ENCODE measurements at regions not wholly inside any gene's neighbourhood (a gene's known extent, or its start where the extent isn't known, plus 50 kb on each side); places are given as distances from the start of the nearest gene placed in this dataset.

DNA sequence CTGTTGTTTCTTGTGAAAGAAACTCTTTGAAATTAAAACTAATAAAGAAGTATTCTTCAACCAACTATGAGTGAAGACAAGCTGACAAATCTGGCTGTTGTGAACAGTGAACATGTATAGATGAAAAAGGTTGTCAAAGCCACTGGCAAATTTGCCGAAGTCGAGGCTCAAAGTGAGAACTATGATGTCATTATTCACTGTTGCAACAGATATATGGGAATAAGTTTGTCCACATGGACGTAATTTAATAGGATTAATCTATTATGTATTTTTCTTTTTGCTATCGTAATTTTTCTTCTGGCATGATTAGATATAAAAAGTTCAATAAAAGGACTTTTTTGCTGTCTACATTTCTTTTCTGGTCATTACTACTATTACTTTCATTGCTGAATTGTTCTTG lies 223.2 kb upstream of the ZNF507 start:
- TF ChIP-seq, protein P1, sequence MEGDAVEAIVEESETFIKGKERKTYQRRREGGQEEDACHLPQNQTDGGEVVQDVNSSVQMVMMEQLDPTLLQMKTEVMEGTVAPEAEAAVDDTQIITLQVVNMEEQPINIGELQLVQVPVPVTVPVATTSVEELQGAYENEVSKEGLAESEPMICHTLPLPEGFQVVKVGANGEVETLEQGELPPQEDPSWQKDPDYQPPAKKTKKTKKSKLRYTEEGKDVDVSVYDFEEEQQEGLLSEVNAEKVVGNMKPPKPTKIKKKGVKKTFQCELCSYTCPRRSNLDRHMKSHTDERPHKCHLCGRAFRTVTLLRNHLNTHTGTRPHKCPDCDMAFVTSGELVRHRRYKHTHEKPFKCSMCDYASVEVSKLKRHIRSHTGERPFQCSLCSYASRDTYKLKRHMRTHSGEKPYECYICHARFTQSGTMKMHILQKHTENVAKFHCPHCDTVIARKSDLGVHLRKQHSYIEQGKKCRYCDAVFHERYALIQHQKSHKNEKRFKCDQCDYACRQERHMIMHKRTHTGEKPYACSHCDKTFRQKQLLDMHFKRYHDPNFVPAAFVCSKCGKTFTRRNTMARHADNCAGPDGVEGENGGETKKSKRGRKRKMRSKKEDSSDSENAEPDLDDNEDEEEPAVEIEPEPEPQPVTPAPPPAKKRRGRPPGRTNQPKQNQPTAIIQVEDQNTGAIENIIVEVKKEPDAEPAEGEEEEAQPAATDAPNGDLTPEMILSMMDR (IDR thresholded peaks at IDR 0.05; ENCODE audit: insufficient read depth, low read length) = no peak
- H3K4me3 ChIP-seq (ENCODE audit: low read depth, low read length) = no peak overlapping the region
- DNase-seq (ENCODE audit: low read depth) = no peak

DNA sequence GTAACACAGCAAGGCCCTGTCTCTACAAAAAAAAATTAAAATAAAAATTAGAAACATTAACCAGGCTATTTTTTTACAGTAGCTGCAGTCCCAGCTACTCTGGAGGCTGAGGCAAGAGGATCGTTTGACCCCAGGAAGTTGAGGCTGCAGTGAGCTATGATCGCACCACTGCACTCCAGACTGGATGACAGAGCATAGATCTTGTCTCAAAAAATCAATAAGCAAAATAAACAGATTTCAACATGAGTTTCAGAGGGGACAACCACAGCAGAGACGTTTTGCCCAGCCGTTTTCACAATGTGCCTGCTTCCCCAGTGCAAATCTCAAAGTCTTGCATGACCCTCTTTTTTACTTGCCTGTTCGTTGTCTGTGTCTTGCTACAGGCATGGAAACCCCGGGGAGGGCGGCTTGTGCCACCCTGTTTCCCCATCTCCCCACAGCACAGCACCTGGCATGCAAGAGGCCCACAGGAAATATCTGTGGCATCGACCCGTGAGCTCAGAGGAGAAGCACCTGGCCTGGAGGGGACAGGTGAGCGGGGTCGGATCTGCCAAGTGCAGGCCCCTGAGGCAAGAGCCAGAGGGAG lies 222.0 kb upstream of the ZNF507 start:
- TF ChIP-seq, protein P1 (IDR thresholded peaks at IDR 0.05; ENCODE audit: insufficient read depth, low read length) = no peak
- DNase-seq (ENCODE audit: low read depth) = no peak
- H3K4me3 ChIP-seq (ENCODE audit: low read depth, low read length) = no peak overlapping the region

DNA sequence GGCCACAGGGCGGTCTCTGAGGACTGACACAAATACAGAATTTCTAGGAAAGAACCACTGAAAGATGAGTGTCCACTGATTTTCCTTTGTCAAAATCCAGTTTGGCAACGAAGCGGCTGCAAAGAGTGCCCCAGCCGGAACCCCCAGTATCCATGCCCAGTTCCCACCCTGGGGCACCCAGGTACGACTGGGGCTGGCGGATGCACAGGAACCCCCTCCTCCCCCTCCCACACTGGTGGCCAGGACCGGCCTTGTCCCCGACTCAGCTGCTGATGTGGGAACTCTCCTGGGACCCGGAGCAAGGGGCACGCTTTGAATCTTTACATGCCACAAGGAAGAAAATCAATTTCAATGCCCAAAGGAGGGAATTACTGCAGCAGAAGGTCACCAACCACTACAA lies 220.8 kb upstream of the ZNF507 start:
- DNase-seq (ENCODE audit: low read depth) = no peak
- H3K4me3 ChIP-seq (ENCODE audit: low read depth, low read length) = no peak overlapping the region
- TF ChIP-seq, protein P1 (IDR thresholded peaks at IDR 0.05; ENCODE audit: insufficient read depth, low read length) = no peak

DNA sequence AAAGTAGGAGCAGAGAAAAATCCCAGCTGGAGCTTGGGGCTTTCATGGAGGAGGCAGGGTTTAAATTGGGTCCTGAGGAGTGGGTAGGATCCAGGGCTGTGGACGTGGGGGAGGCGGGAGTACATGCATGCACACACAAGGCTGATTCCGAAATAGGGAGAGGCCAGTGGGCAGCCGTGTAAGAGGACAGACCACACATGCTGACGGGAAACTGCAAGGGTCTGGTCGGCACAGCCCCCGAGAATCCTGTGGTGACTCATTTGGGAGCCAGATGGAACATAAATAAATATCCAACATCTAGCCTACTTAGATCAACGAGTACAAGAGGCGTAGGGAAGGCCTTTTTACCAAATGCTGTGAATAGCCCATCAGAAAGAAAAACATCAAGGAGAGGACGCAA lies 216.3 kb upstream of the ZNF507 start:
- H3K4me3 ChIP-seq (ENCODE audit: low read depth, low read length) = no peak overlapping the region
- TF ChIP-seq, protein P1 (IDR thresholded peaks at IDR 0.05; ENCODE audit: insufficient read depth, low read length) = no peak
- DNase-seq (ENCODE audit: low read depth) = no peak

DNA sequence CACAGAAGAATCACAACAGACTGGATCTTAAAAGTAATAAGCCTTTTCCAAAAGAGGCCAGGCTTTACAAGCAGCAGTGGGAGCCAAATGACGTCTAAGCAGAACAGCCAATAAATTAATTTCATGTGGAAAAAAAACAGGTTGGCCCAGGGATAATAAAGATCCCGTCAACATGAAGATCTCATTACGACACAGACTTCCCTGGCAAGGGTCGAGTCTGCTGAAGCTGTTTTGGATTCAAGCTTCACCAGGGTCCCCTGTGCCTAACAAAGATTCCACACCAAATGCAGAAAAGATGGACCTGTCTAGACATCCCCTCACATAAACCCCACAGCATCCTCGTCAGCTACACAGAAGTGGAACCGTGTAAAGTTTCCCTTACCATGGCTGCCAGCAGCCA lies 215.1 kb upstream of the ZNF507 start:
- TF ChIP-seq, protein P1 (IDR thresholded peaks at IDR 0.05; ENCODE audit: insufficient read depth, low read length) = no peak
- no peak for DNase-seq (ENCODE audit: low read depth)
- H3K4me3 ChIP-seq (ENCODE audit: low read depth, low read length) = no peak overlapping the region

DNA sequence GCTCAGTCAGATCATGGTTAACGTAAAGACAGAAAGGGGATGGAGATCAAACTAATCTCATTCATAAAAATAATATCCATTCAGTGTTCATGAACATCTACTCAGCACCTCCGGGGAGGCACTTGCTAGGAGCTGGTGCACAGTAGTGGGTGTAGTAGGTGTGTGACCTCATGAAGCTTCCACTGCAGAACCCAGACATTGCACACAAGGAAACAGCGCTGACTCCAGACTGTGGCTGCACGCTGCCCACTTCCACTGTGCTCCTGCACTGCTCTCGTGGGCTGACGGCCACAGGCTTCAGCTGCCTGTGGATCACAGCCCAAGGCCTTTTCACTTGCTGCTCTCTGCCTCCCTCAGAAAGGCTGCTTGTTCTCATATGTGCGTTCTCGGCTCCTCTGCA lies 214.4 kb upstream of the ZNF507 start:
- no peak for DNase-seq (ENCODE audit: low read depth)
- H3K4me3 ChIP-seq (ENCODE audit: low read depth, low read length) = no peak overlapping the region
- TF ChIP-seq, protein P1 (IDR thresholded peaks at IDR 0.05; ENCODE audit: insufficient read depth, low read length) = no peak

DNA sequence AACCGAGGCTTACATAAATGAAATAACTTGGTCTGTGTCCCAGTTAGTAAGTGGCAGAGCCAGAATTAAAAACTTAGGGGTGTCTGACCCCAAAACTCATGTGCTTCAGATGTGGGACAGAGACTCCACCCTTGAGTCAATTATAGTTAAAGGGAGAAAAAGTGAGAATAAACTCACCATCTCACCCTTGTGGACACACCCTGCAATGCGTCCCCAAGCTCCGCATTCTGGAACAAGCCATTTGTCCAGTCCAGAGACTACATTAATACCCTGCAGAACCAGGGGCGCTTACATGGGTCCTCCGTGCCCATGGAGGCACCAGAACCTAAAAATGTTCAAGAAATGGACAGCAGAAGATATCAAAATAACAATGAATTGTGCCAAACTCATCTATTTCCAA lies 207.0 kb upstream of the ZNF507 start:
- TF ChIP-seq, protein P1 (IDR thresholded peaks at IDR 0.05; ENCODE audit: insufficient read depth, low read length) = no peak
- no peak overlapping the region for H3K4me3 ChIP-seq (ENCODE audit: low read depth, low read length)
- DNase-seq (ENCODE audit: low read depth) = no peak
